ENCODE measurements at regions not wholly inside any gene's neighbourhood (a gene's known extent, or its start where the extent isn't known, plus 50 kb on each side); places are given as distances from the start of the nearest gene placed in this dataset.

GRCh38 chr12:89253488-89253887, 98.8 kb downstream of the DUSP6 start:
- TF ChIP-seq CTCF (IDR thresholded peaks at IDR 0.05 in 4 of 5, conservative IDR thresholded peaks at IDR 0.05 in 1 of 5) (no peak), POLR2A (IDR thresholded peaks at IDR 0.05) (no peak)
